CD4-positive, alpha-beta T cell (primary cell): ENCODE measurements at regions not wholly inside any gene's neighbourhood (a gene's known extent, or its start where the extent isn't known, plus 50 kb on each side); places are given as distances from the start of the nearest gene placed in this dataset.

Experiments
- ATAC-seq: fragments of 200-7000 bp; cut with Tn5 transposase; one replicate; pipeline ENCODE4 v1.10.0; 2022; ENCODE audit warnings: mild to moderate bottlenecking; ENCODE audit not compliant: poor library complexity
- CTCF ChIA-PET: fragments of 350-600 bp; sonication (Branson Sonifier 250); formaldehyde crosslinking; loops from one replicate; lab custom pipeline; 2021; ENCODE audit warnings: antibody characterized with exemption, inconsistent platforms; lab: Charles Lee
- POLR2A ChIA-PET: fragments of 350-600 bp; sonication (Branson Sonifier 250); formaldehyde crosslinking; loops from one replicate; lab custom pipeline; 2021; ENCODE audit warnings: antibody characterized with exemption, inconsistent platforms; lab: Charles Lee
- DNase-seq, 14 experiments: peaks; one replicate each; pipeline ENCODE4 v3.0.0-alpha.2; 2013 to 2020; ENCODE audit warnings: mixed read lengths in 2 of 14
- H3K27ac ChIP-seq, 2 donors: one replicate each; pipeline versions ENCODE4 v1.5.1 to v1.7.0; 2013; ENCODE audit warnings: low read length in 2 of 2, low read depth in 1 of 2, mild to moderate bottlenecking in 1 of 2
- H3K27me3 ChIP-seq, 2 experiments: 1 replicate in 1 of 2; 2 replicates in 1 of 2; pipeline versions ENCODE4 v1.6.1 to v1.7.0; 2013; ENCODE audit warnings: low read length in 2 of 2, control low read depth in 1 of 2, mild to moderate bottlenecking in 1 of 2, moderate library complexity in 1 of 2; ENCODE audit not compliant: insufficient read depth in 2 of 2, control insufficient read depth in 1 of 2
- H3K36me3 ChIP-seq: one replicate; pipeline ENCODE4 v1.6.1; 2013; ENCODE audit warnings: low read length, control low read depth; ENCODE audit not compliant: insufficient read depth
- H3K4me1 ChIP-seq: one replicate; pipeline ENCODE4 v1.6.1; 2013; ENCODE audit warnings: low read length, control low read depth; ENCODE audit not compliant: insufficient read depth
- H3K4me3 ChIP-seq: one replicate; pipeline ENCODE4 v1.5.1; 2013; ENCODE audit warnings: mild to moderate bottlenecking, low read length, moderate library complexity
- H3K9me3 ChIP-seq, 2 experiments: 1 replicate in 1 of 2; 2 replicates in 1 of 2; pipeline versions ENCODE4 v1.6.1 to v1.7.0; 2013; ENCODE audit warnings: low read length in 2 of 2, mild to moderate bottlenecking in 2 of 2, control low read depth in 1 of 2, moderate library complexity in 1 of 2; ENCODE audit not compliant: control insufficient read depth in 1 of 2, insufficient read depth in 1 of 2
- H3K27ac Mint-ChIP-seq: one replicate; pipeline ENCODE4 v1.8.0; 2020; ENCODE audit warnings: mixed read lengths
- H3K27me3 Mint-ChIP-seq: one replicate; pipeline ENCODE4 v1.8.0; 2021; ENCODE audit warnings: mixed read lengths
- H3K36me3 Mint-ChIP-seq: one replicate; pipeline ENCODE4 v1.8.0; 2021; ENCODE audit warnings: low read depth, mixed read lengths
- H3K4me1 Mint-ChIP-seq: one replicate; pipeline ENCODE4 v1.8.0; 2021; ENCODE audit warnings: low read depth, mixed read lengths
- H3K4me3 Mint-ChIP-seq: one replicate; pipeline ENCODE4 v1.8.0; 2020; ENCODE audit warnings: mild to moderate bottlenecking, mixed read lengths
- H3K9me3 Mint-ChIP-seq: one replicate; pipeline ENCODE4 v1.8.0; 2020; ENCODE audit warnings: mixed read lengths
- CTCF ChIP-seq: fragments of 200-600 bp; IDR thresholded peaks from one replicate; pipeline ENCODE4 v1.8.0; 2022; ENCODE audit warnings: antibody characterized with exemption, mild to moderate bottlenecking
- intact Hi-C, 2 experiments: fragments of 100-400 bp; cut with DNase I in 1 of 2; cut with micrococcal nuclease in 1 of 2; formaldehyde crosslinking; loops; one replicate each; pipeline versions ENCODE4 v1.15.1 to v1.9.0; 2023 to 2025; cut with DNase I, micrococcal nuclease

GRCh38 chr12:107394693-107395092, 290.9 kb upstream of the PWP1 start:
- Histone ChIP-seq H3K27me3 (no peaks in the 10 kb centered on the region), H3K36me3 (no peaks in the 10 kb centered on the region), H3K4me1 (peaks cover 50% of the 10 kb centered on the region), H3K9me3 (no peaks in the 10 kb centered on the region), H3K27ac (no peak overlapping the region), H3K4me3 (no peak overlapping the region)
- H3K36me3 Mint-ChIP-seq, result no peaks in the 10 kb centered on the region
- ChIA-PET CTCF (interaction anchor here (1.4 kb wide), 1 partner anchor 215 kb away, joined by 3 read pairs; no protein-coding TSS in a partner anchor), POLR2A (interaction anchor here (1.0 to 3.0 kb wide), 3 partner anchors 22 to 75 kb away, joined by 3 to 14 read pairs (median 6); no protein-coding TSS in a partner anchor)
- H3K9me3 Mint-ChIP-seq, result no peaks in the 10 kb centered on the region
- peak overlapping the region; percentile 65 for H3K27ac Mint-ChIP-seq
- no peaks in the 10 kb centered on the region for H3K27me3 Mint-ChIP-seq
- intact Hi-C loops, result loop anchor here in 1 of 2 experiments (10.0 kb wide), 1 partner anchor 170 kb away; no protein-coding TSS in a partner anchor
- DNase-seq, result no peak
- TF ChIP-seq CTCF, result no peak
- H3K4me3 Mint-ChIP-seq, result peak overlapping the region; percentile 16
- peaks cover 77% of the 10 kb centered on the region for H3K4me1 Mint-ChIP-seq
- ATAC-seq, result no peak

- ATAC-seq, result no peak
- Mint-ChIP-seq H3K36me3 (no peaks in the 10 kb centered on the region), H3K4me3 (no peak overlapping the region), H3K27me3 (no peaks in the 10 kb centered on the region), H3K27ac (peak overlapping the region; percentile 47), H3K4me1 (peaks cover 78% of the 10 kb centered on the region), H3K9me3 (no peaks in the 10 kb centered on the region)
- POLR2A ChIA-PET, result interaction anchor here (1.0 kb wide), 1 partner anchor 75 kb away, joined by 3 read pairs; no protein-coding TSS in a partner anchor
- CTCF ChIA-PET, result no interaction called here
- Histone ChIP-seq H3K27me3 (no peaks in the 10 kb centered on the region), H3K36me3 (no peaks in the 10 kb centered on the region), H3K4me3 (no peak overlapping the region), H3K4me1 (peaks cover 40% of the 10 kb centered on the region), H3K27ac (no peak overlapping the region), H3K9me3 (no peaks in the 10 kb centered on the region)
- DNase-seq, result no peak
- intact Hi-C loops, result loop anchor here in 1 of 2 experiments (10.0 kb wide), 1 partner anchor 171 kb away; no protein-coding TSS in a partner anchor
- TF ChIP-seq CTCF, result no peak
Observed at GRCh38 chr12:107395817-107396216, 289.8 kb upstream of the PWP1 start.

GRCh38 chr12:107396991-107397390, 288.6 kb upstream of the PWP1 start:
- H3K36me3 Mint-ChIP-seq, result no peaks in the 10 kb centered on the region
- no peaks in the 10 kb centered on the region for H3K27me3 Mint-ChIP-seq
- ChIA-PET POLR2A (interaction anchor here (7.3 kb wide), 1 partner anchor 78 kb away, joined by 59 read pairs; a partner anchor contains a TSS), CTCF (no interaction called here)
- TF ChIP-seq CTCF, result no peak
- intact Hi-C loops, result loop anchor here in 1 of 2 experiments (10.0 kb wide), 1 partner anchor 172 kb away; no protein-coding TSS in a partner anchor
- no peak for ATAC-seq
- Histone ChIP-seq H3K36me3 (no peaks in the 10 kb centered on the region), H3K27ac (no peak overlapping the region), H3K4me1 (peaks cover 35% of the 10 kb centered on the region), H3K9me3 (no peaks in the 10 kb centered on the region), H3K4me3 (no peak overlapping the region), H3K27me3 (no peaks in the 10 kb centered on the region)
- H3K9me3 Mint-ChIP-seq, result no peaks in the 10 kb centered on the region
- peaks cover 72% of the 10 kb centered on the region for H3K4me1 Mint-ChIP-seq
- H3K27ac Mint-ChIP-seq, result peak overlapping the region; percentile 29
- no peak for DNase-seq
- no peak overlapping the region for H3K4me3 Mint-ChIP-seq
